Activated CD8-positive, alpha-beta T cell treated with anti-CD3 and anti-CD28 coated beads for 36 hours (primary cell): ENCODE measurements at regions not wholly inside any gene's neighbourhood (a gene's known extent, or its start where the extent isn't known, plus 50 kb on each side); places are given as distances from the start of the nearest gene placed in this dataset.
A peak's percentile ranks its signal among the peaks of the same experiment; 100 is the strongest.

Experiments
- ATAC-seq: fragments of 200-7000 bp; cut with Tn5 transposase; one replicate; pipeline ENCODE4 v1.10.0; 2021; ENCODE audit warnings: mild to moderate bottlenecking, moderate library complexity
- CTCF ChIA-PET: fragments of 350-600 bp; sonication (Branson Sonifier 250); formaldehyde crosslinking; loops from one replicate; lab custom pipeline; 2021; ENCODE audit warnings: antibody characterized with exemption; lab: Charles Lee
- POLR2A ChIA-PET: fragments of 350-600 bp; sonication (Branson Sonifier 250); formaldehyde crosslinking; loops from one replicate; lab custom pipeline; 2021; ENCODE audit warnings: antibody characterized with exemption; lab: Charles Lee
- DNase-seq: peaks from one replicate; pipeline ENCODE4 v3.0.0-alpha.2; 2020
- H3K27ac Mint-ChIP-seq: one replicate; pipeline ENCODE4 v1.8.0; 2021; ENCODE audit warnings: mild to moderate bottlenecking, mixed read lengths
- H3K27me3 Mint-ChIP-seq: one replicate; pipeline ENCODE4 v1.8.0; 2021; ENCODE audit warnings: mixed read lengths
- H3K36me3 Mint-ChIP-seq: one replicate; pipeline ENCODE4 v1.8.0; 2021; ENCODE audit warnings: low read depth, mixed read lengths
- H3K4me1 Mint-ChIP-seq: one replicate; pipeline ENCODE4 v1.8.0; 2021; ENCODE audit warnings: low read depth, mixed read lengths
- H3K4me3 Mint-ChIP-seq: one replicate; pipeline ENCODE4 v1.8.0; 2021; ENCODE audit warnings: mild to moderate bottlenecking, moderate library complexity, mixed read lengths
- H3K9me3 Mint-ChIP-seq: one replicate; pipeline ENCODE4 v1.8.0; 2021; ENCODE audit warnings: mixed read lengths
- intact Hi-C: fragments of 100-400 bp; cut with micrococcal nuclease; formaldehyde crosslinking; loops from one replicate; pipeline ENCODE4 v1.10.0; 2022
- TF ChIP-seq, protein P1 (sequence below): fragments of 200-600 bp; IDR thresholded peaks from one replicate; pipeline ENCODE4 v1.8.0; 2022; ENCODE audit warnings: antibody characterized with exemption, mild to moderate bottlenecking

DNA sequence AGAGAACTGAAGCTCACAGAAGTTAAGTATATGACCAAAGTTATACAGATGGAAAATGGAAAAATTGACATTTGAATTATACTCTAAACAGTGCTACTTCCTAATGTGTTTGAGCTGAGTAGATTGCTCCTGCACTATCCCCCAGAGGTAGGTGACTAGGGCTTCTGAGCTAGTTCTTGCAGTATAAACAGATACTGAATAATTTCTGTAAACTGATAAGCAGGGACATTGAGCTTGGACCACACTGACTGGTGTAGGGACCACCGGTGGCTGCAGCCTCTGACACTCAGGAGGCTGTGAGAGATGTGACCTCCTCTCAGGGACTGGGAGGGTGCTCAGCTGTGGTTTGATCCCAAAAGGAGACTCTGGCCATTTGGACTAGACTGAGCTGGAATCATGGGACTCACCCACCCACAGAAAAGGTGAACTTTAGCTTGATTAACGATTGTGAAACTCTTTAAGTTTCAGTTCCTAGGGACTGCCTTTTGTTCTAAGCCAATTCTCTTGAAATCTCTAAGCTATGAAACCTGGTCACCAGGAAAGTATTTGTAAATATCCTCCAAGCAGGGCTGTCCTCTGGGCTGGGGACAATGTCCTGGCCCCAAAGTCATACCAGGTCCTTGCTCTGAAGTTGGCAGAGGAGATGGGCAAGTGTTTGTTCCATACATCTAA is 291.5 kb downstream of the SEC61B start:
- Mint-ChIP-seq H3K27ac (no peak overlapping the region), H3K27me3 (peaks cover 5% of the 10 kb centered on the region), H3K9me3 (no peaks in the 10 kb centered on the region), H3K4me1 (peaks cover 8% of the 10 kb centered on the region), H3K4me3 (no peak overlapping the region), H3K36me3 (no peaks in the 10 kb centered on the region)
- TF ChIP-seq, protein P1, sequence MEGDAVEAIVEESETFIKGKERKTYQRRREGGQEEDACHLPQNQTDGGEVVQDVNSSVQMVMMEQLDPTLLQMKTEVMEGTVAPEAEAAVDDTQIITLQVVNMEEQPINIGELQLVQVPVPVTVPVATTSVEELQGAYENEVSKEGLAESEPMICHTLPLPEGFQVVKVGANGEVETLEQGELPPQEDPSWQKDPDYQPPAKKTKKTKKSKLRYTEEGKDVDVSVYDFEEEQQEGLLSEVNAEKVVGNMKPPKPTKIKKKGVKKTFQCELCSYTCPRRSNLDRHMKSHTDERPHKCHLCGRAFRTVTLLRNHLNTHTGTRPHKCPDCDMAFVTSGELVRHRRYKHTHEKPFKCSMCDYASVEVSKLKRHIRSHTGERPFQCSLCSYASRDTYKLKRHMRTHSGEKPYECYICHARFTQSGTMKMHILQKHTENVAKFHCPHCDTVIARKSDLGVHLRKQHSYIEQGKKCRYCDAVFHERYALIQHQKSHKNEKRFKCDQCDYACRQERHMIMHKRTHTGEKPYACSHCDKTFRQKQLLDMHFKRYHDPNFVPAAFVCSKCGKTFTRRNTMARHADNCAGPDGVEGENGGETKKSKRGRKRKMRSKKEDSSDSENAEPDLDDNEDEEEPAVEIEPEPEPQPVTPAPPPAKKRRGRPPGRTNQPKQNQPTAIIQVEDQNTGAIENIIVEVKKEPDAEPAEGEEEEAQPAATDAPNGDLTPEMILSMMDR: no peak
- CTCF ChIA-PET: interaction anchor here (0.8 to 1.1 kb wide), 2 partner anchors 24 to 328 kb away, joined by 3 read pairs; no protein-coding TSS in a partner anchor
- intact Hi-C loops: no loop called here
- DNase-seq: no peak
- no peak for ATAC-seq
- POLR2A ChIA-PET: no interaction called here

DNA sequence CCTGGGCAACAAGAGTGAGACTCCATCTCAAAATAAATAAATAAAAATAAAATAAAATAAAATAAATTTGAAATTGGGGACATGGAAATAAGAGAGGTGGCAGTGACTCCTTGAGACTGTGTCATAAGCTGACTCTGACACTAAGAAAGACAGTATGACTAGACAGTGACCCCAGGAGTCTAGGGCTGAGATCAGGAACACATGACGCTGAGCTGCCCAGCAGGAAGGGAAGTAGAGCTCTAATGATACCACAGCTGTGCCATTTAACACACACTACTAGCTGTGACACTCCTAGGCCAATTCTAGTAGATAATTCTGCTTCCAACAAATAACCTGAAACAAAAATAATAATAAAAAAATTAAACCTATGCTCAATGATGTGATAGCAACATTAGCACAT is 293.0 kb downstream of the SEC61B start:
- TF ChIP-seq, protein P1: no peak
- no peaks in the 10 kb centered on the region for H3K36me3 Mint-ChIP-seq
- no peaks in the 10 kb centered on the region for H3K9me3 Mint-ChIP-seq
- POLR2A ChIA-PET: no interaction called here
- DNase-seq (no peak), ATAC-seq (no peak)
- H3K4me1 Mint-ChIP-seq: peaks cover 8% of the 10 kb centered on the region
- CTCF ChIA-PET: no interaction called here
- no peak overlapping the region for H3K4me3 Mint-ChIP-seq
- intact Hi-C loops: no loop called here
- H3K27me3 Mint-ChIP-seq: peaks cover 10% of the 10 kb centered on the region
- no peak overlapping the region for H3K27ac Mint-ChIP-seq

DNA sequence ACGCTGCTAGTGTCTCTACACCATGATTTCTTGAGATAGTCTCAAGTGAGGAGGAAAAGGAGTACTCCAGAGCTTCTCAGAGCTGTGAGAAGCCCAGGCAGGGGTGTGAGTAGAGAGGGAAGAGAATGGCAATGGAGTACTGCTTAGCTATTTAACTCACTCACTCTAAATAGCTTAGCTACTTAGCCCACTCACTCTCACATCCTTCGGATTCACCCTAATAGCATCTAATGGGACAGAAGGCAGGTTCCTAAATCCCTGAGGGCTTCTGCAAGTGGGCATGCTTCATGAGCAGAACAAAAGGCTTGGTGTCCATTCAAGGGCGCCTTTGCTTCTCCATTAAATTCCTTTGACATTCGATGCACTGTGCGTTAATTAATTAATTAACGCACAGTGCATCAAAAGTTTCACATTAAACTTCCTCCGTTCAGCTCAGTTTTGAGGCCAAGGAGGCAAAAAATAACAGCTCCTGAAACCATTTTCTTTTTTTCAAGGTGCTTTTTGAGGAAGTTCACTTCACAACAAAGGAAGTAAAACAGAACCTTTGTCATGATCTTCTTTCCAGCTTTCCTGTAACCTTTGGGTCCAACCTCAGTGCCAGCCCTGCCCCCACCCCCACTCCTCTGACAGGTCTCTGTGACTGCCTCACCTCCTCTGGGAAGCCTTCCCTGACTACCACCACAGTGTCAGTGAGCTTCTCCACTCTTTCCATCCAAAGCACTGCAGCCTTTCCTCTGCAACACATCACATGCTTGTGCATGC is 294.0 kb downstream of the SEC61B start:
- peak; percentile 37 for ATAC-seq
- no peak overlapping the region for H3K4me3 Mint-ChIP-seq
- TF ChIP-seq, protein P1: no peak
- H3K27ac Mint-ChIP-seq: no peak overlapping the region
- ChIA-PET CTCF (no interaction called here), POLR2A (no interaction called here)
- H3K27me3 Mint-ChIP-seq: peaks cover 12% of the 10 kb centered on the region
- DNase-seq: no peak
- H3K9me3 Mint-ChIP-seq: no peaks in the 10 kb centered on the region
- peaks cover 8% of the 10 kb centered on the region for H3K4me1 Mint-ChIP-seq
- intact Hi-C loops: no loop called here
- no peaks in the 10 kb centered on the region for H3K36me3 Mint-ChIP-seq

DNA sequence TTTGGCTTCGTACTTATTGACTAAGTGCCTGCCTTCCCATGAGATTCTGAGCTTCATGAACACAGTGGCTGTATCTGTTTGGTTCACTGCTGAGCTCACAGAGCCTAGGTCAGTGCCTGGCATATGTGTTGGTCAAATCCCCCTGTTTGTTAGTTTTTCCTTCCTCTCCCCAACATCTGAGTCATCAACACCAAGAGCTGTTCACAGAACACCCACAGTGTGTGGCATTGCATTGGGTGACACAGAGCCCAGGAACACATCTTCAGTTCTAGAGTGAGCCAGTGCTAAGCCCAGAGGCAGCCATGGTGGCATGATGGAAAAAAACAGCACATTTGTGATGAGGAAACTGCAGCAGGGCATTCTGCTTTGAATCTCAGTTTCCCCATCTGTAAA is 294.6 kb downstream of the SEC61B start:
- CTCF ChIA-PET: no interaction called here
- Mint-ChIP-seq H3K27ac (no peak overlapping the region), H3K4me3 (no peak overlapping the region), H3K4me1 (peaks cover 8% of the 10 kb centered on the region), H3K36me3 (no peaks in the 10 kb centered on the region), H3K9me3 (no peaks in the 10 kb centered on the region), H3K27me3 (peaks cover 12% of the 10 kb centered on the region)
- DNase-seq: peak; percentile 54
- intact Hi-C loops: no loop called here
- TF ChIP-seq, protein P1: no peak
- ATAC-seq: peak; percentile 94
- POLR2A ChIA-PET: interaction anchor here (0.6 kb wide), 1 partner anchor 436 kb away, joined by 4 read pairs; no protein-coding TSS in a partner anchor

DNA sequence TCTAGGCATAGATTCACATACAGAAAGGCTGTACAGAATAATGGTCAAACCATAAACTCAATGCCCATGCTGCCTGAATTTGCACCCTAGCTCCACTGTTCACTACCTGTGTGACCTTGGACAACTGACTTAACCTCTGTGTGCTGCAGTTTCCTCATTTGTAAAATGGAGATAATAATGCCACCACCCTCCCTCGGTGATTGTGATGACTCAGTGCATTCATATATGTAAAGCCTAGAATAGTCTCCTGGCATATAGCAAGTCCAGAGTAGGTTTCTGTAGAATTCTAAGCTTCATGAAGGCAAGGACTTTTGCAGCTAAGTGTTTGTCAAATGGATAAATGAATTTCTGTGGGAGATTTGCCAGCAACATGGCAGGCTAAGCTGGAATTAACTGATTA is 297.8 kb upstream of the NR4A3 start:
- no peak for ATAC-seq
- CTCF ChIA-PET: no interaction called here
- TF ChIP-seq, protein P1: no peak
- no peaks in the 10 kb centered on the region for H3K9me3 Mint-ChIP-seq
- H3K27ac Mint-ChIP-seq: no peak overlapping the region
- intact Hi-C loops: no loop called here
- no peaks in the 10 kb centered on the region for H3K4me1 Mint-ChIP-seq
- H3K4me3 Mint-ChIP-seq: no peak overlapping the region
- DNase-seq: no peak
- H3K36me3 Mint-ChIP-seq: no peaks in the 10 kb centered on the region
- POLR2A ChIA-PET: interaction anchor here (1.2 kb wide), 1 partner anchor 21 kb away, joined by 3 read pairs; no protein-coding TSS in a partner anchor
- H3K27me3 Mint-ChIP-seq: peaks cover 13% of the 10 kb centered on the region
